DMS53 treated with DMSO at 0.1 percent for 48 hours (cell line): ENCODE measurements at regions not wholly inside any gene's neighbourhood (a gene's known extent, or its start where the extent isn't known, plus 50 kb on each side); places are given as distances from the start of the nearest gene placed in this dataset.
"Not testable (repeated sequence)": the region's sequence is repeated elsewhere in the genome, so short reads cannot be mapped to it uniquely, and the experiment has no call there.

Experiments
- DNase-seq: peaks from one replicate; lab custom pipeline; 2025; ENCODE audit not compliant: unreplicated experiment; lab: John Stamatoyannopoulos, UW

DNA sequence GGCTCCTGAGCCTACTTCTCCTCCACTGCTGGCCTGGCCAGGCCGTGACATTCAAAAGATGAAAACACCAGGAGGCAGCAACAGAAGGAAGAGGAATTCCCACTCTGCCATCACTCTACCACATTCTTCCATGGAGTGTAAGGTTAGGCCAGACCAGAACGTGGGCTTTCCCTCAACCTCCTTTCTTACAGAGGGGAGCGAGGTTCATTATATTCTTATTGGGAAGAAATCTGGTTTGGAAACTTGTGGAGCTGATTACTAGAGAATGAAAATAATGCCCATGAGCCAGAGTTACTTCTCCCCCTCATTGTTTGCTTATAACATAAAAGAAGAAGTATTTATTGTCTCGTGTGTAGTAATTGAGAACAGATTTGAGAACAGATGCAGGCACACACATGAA lies 136.3 kb upstream of the BASP1 start:
- DNase-seq, result no peak

- DNase-seq, result not testable (repeated sequence)
Measured at GRCh38 chr5:17083276-17083675, 134.2 kb upstream of the BASP1 start.

DNA sequence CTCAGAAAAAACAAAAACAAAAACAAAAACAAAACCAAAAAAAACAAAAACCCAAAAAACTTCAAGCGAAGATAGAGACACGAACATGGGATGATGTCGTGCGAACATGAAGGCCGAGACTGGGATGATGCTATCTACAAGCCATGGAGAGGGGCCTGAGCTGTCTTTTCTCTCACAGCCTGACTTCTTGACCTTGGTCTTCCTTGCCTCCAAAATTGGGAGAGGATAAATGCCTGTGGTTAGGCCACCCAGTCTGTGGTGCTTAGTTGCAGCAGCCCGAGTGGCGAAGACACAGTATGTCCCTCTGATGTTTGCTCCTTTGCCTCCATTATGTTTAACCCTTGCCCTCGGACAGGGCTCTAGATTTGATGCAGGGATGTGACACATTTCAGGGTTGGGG lies 130.4 kb upstream of the BASP1 start:
- no peak for DNase-seq

- no peak for DNase-seq
Measured at GRCh38 chr5:17088051-17088450, 129.4 kb upstream of the BASP1 start.

DNA sequence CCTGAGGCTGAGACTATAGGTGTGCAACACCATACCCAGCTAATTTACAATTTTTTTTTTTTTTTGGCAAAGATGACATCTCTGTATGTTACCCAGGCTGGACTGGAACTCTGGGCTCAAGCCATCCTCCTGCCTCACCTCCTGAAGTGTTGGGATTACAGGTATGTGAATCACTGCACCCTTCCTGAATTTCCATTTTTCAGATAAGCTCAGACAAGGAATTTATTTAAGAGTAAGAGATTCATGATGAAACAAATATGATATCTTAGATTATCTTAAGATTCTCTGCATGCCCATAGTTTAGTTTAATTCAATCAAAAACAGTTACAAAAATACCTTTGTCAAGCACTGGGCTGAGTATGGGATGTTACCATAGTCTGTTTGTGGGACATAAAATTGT lies 128.4 kb upstream of the BASP1 start:
- DNase-seq, result no peak

DNA sequence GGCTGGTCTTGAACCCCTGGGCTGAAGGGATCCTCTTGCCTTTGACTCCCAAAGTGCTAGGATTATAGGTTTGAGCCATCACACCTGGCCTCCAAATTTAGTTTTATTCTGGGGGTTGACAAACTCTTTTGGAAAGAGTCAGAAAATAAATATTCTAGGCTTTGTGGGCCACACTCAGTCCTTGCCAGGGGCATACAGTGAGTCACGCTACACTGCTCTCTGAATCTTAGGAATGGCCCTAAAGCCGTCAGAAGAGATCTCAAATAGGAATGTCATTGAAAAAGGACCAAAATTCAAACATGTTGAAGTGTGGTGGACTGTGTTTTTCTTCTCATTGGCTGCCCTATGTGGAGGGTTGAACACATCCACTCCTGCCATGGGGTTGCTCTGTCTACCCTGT lies 127.7 kb upstream of the BASP1 start:
- DNase-seq, result no peak

- no peak for DNase-seq
Measured at GRCh38 chr5:17090839-17091238, 126.6 kb upstream of the BASP1 start.

GRCh38 chr5:17094830-17095229 lies 122.6 kb upstream of the BASP1 start:
- no peak for DNase-seq

DNA sequence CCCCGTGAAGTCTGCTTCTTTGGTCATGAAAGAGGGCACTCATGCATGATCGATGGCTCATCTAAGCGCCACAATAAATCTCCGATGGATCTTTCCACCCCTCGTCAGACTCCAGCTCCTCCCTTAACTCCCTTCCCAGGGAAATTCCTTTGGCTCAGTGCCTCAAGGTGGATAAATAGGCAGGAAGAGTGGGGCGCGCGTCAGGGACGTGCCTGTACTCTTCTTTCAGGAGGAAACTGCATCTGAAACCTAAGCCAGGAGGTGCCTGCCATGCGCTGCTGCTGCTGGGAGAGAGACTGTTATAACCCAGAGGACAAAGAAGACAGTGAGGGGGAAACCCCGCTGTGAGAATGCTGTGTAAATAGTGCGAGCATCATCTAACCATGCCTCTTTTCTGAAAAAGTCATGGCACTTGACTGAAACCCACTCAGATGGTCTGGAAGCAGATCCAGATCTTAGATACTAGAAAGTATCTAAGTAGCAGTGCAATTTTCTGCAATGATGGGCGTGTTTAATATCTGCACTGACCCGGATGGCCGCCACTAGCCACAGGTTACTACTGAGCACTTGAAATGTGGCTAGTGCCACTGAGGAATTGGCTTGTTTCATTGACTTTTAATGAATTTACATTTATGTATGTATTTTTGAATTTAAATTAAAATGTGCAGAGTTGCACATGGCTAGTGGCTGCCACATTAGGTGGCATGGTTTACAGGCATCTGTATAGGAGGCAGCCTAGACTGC lies 120.3 kb upstream of the BASP1 start:
- no peak for DNase-seq

- no peak for DNase-seq
Measured at GRCh38 chr5:17099946-17100345, 117.5 kb upstream of the BASP1 start.

DNA sequence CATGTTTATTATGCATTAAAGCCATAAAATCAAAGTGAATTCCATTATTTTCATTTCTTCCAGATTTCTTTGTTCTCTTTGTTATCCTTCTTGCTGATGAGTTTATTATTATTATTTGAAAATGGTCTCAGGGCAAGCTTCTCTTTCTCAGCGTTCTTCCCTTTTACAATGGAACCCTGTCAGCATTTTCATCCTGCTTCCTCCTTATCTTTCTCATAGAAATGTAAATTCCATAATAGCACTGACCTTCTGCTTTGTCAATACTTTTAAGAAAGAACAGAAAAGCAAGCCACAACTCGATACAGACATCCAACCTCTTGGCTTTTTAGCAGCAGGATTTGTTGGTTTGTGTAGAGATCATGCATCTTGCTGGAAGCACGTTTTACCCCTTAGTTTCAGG lies 114.0 kb upstream of the BASP1 start:
- DNase-seq, result no peak

GRCh38 chr5:17105744-17106418 lies 111.5 kb upstream of the BASP1 start:
- DNase-seq, result no peak

- DNase-seq, result no peak
Measured at GRCh38 chr5:17106521-17106920, 110.9 kb upstream of the BASP1 start.

- not testable (repeated sequence) for DNase-seq
Measured at GRCh38 chr5:17112091-17112716, 105.2 kb upstream of the BASP1 start.

DNA sequence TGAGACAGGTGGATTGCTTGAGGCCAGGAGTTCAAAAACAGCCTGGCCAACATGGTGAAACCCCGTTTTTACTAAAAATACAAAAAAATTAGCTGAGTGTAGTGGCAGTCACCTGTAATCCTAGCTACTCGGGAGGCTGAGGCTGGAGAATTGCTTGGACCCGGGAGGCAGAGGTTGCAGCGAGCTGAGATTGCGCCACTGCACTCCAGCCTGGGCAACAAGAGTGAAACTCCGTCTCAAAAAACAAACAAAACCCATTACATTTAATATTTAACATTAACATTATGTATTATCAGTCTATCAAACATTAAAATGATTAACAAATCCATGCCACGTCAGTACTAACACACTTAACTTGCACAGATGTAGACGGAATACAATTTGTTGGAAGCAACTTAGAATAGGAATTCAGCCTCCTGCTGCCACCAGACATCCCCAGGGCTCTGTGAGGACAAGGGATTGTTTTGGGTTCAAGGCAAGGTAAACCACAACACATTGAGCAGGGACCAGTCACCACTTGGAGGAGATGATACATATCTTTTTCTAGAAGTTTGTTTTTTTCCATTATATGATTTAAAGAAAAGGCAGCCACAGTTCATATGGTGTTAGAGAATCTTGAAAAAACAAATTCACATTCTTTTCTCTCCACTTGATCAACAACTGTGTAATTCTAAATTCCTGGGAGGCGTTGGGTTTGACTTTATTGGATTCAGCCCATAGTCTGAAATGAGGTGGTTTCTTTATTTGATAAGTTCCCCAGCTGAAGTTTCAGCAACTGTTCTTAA lies 104.1 kb upstream of the BASP1 start:
- no peak for DNase-seq

DNA sequence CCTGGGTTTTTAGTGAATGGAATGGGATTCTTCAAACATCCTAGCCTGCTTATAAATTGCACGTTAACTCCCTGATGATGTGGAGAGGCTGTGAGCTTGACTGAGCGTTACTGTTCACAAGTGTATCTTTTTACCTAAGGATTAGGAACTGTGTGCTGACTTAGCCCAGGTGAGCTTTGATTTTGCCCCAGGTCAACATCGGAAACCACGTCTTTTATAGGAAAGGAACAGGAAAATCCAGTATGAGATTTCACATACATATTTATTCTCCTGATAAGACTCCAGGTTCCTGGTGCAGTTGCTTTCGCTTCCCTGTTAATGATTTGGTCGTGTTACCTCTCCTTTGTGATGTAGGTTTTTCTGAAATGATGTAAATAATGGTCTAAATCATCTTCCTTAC lies 103.2 kb upstream of the BASP1 start:
- DNase-seq, result no peak

DNA sequence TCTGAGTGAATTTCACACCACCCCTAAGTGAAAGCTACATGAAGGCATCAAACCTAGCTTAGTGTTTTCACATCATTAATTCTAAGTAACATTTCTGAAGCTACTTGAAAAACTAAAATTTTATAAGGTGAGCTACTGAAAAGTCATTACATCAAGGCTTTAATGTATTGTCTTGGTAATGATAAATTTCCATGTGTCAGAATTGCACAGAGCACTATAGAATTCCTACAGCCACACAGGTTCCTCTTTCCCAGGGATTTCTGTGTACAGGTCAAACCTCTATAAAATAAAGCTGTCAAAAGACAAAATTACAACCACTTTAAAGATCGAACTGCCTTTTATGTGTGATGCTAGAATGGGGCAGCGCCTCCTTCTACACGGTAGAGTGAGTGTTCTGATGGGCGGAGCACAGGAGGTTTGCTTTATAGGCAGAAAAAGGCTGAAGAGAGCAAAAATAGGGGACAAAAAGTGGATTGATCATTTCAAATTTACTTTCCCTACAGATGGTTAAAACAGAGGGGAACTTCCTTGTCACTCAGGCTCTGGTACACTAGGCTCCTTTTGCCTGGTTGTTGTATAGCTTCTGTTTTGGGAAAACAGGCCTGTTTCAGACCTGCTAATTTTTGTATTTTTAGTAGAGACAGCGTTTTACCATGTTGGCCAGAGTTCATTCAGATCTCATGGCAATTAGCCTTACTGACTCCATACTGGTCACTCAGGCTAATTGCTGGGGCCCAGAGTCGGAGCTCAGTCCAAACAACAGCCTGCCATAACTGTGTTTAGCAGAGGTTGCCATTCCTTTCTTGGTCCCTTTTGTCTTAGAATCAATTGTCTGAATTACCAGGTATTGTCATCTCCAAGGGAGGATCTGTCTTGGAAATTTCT lies 102.5 kb upstream of the BASP1 start:
- DNase-seq, result no peak

DNA sequence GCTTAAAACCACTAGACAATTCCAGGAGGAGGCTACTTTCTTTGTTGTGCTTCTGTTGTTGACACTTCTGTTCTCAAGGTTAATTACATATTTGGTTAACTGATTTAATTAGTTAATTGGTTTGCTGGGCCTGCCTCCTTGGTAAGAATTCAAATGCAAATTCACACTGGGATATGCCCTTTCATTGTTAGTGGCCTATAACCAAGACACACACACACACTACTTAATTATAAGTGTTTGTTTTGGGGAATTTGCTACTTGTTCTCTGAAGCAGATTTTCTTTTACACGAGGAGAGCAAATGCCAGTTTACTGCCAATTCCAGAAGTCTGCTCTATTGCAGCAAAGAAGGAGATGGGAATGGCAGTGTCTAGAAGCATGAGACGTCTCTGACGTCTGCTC lies 101.6 kb upstream of the BASP1 start:
- no peak for DNase-seq

DNA sequence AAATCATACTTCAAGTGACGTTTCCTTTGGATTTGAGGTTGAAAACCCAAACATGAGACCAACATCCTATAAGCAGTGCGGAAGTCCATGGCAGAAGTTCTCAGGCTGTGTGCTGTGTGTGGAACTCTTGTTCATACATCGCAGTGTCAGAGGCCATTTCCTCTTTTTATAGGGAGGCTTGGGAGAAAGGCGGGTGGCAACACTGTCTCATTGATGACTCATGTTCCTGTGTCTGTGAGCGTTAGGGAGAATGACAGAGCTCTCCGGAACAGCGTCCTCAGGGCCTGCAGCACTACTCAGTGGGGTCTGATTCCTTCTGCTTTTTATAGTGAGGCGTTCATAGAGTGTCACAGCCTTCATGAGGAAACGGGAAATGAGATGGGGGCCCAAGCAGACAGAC lies 98.8 kb upstream of the BASP1 start:
- no peak for DNase-seq

GRCh38 chr5:17120209-17120608 lies 97.2 kb upstream of the BASP1 start:
- DNase-seq, result no peak

- no peak for DNase-seq
Measured at GRCh38 chr5:17121776-17122175, 95.7 kb upstream of the BASP1 start.
